Stimulated activated naive B cell treated with anti-CD40 and anti-IgM and Interleukin-4, amounts not matched to agents 10 μg/mL and 1 μg/mL and 100 μg/mL, for 72 hours (primary cell): ENCODE measurements at regions not wholly inside any gene's neighbourhood (a gene's known extent, or its start where the extent isn't known, plus 50 kb on each side); places are given as distances from the start of the nearest gene placed in this dataset.
"Not testable (repeated sequence)": the region's sequence is repeated elsewhere in the genome, so short reads cannot be mapped to it uniquely, and the experiment has no call there.

Experiments used
- ATAC-seq, 2 donors: fragments of 150-1000 bp; cut with Tn5 transposase; replicated peaks; 2 replicates each; pipeline ENCODE4 v1.10.0; 2021; ENCODE audit warnings: moderate library complexity in 1 of 2
- DNase-seq: peaks from one replicate; pipeline ENCODE4 v3.0.0; 2021
- H3K27ac Mint-ChIP-seq: one replicate; pipeline ENCODE4 v1.8.0; 2022; ENCODE audit warnings: mild to moderate bottlenecking, mixed read lengths
- H3K27me3 Mint-ChIP-seq, 2 donors: one replicate each; pipeline ENCODE4 v1.8.0; 2022; ENCODE audit warnings: mixed read lengths in 2 of 2
- H3K36me3 Mint-ChIP-seq, 2 donors: one replicate each; pipeline ENCODE4 v1.8.0; 2022; ENCODE audit warnings: mixed read lengths in 2 of 2, mild to moderate bottlenecking in 1 of 2
- H3K4me1 Mint-ChIP-seq, 2 donors: one replicate each; pipeline ENCODE4 v1.8.0; 2022; ENCODE audit warnings: mixed read lengths in 2 of 2, mild to moderate bottlenecking in 1 of 2
- H3K4me3 Mint-ChIP-seq, 2 donors: one replicate each; pipeline ENCODE4 v1.8.0; 2022; ENCODE audit warnings: mild to moderate bottlenecking in 2 of 2, mixed read lengths in 2 of 2, moderate library complexity in 1 of 2
- H3K9me3 Mint-ChIP-seq, 2 donors: one replicate each; pipeline ENCODE4 v1.8.0; 2022; ENCODE audit warnings: mixed read lengths in 2 of 2, mild to moderate bottlenecking in 1 of 2

- Mint-ChIP-seq H3K27ac (no peak overlapping the region), H3K36me3 (no peaks in the 10 kb centered on the region), H3K4me1 (no peaks in the 10 kb centered on the region), H3K4me3 (no peak overlapping the region), H3K9me3 (no peaks in the 10 kb centered on the region), H3K27me3 (peaks cover 4 to 5% of the 10 kb centered on the region in 2 donors)
- ATAC-seq (no peak), DNase-seq (no peak)
Observed at GRCh38 chr3:194955546-194955945, 269.9 kb downstream of the FAM43A start.

GRCh38 chr3:194955979-194956696 is 270.5 kb downstream of the FAM43A start:
- ATAC-seq (no peak), DNase-seq (no peak)
- Mint-ChIP-seq H3K27ac (no peak overlapping the region), H3K4me3 (no peak overlapping the region), H3K27me3 (peaks cover 4 to 5% of the 10 kb centered on the region in 2 donors), H3K4me1 (no peaks in the 10 kb centered on the region), H3K9me3 (no peaks in the 10 kb centered on the region), H3K36me3 (no peaks in the 10 kb centered on the region)

- Mint-ChIP-seq H3K27ac (no peak overlapping the region), H3K4me3 (no peak overlapping the region), H3K4me1 (no peaks in the 10 kb centered on the region), H3K9me3 (no peaks in the 10 kb centered on the region), H3K27me3 (peaks cover 4 to 5% of the 10 kb centered on the region in 2 donors), H3K36me3 (no peaks in the 10 kb centered on the region)
- no peak for DNase-seq
- no peak for ATAC-seq
Observed at GRCh38 chr3:194956697-194957396, 271.2 kb downstream of the FAM43A start.

GRCh38 chr3:194957743-194958240 is 272.1 kb downstream of the FAM43A start:
- ATAC-seq (no peak), DNase-seq (no peak)
- H3K4me1 Mint-ChIP-seq = no peaks in the 10 kb centered on the region
- H3K27ac Mint-ChIP-seq = no peak overlapping the region
- no peaks in the 10 kb centered on the region for H3K9me3 Mint-ChIP-seq
- peaks cover 4 to 5% of the 10 kb centered on the region in 2 donors for H3K27me3 Mint-ChIP-seq
- H3K4me3 Mint-ChIP-seq = no peak overlapping the region
- no peaks in the 10 kb centered on the region for H3K36me3 Mint-ChIP-seq

- Mint-ChIP-seq H3K27me3 (peaks cover 4 to 5% of the 10 kb centered on the region in 2 donors), H3K36me3 (no peaks in the 10 kb centered on the region), H3K4me3 (no peak overlapping the region), H3K4me1 (no peaks in the 10 kb centered on the region), H3K9me3 (no peaks in the 10 kb centered on the region), H3K27ac (no peak overlapping the region)
- ATAC-seq = no peak
- no peak for DNase-seq
Observed at GRCh38 chr3:194959217-194959616, 273.5 kb downstream of the FAM43A start.

GRCh38 chr3:194959666-194960065 is 274.0 kb downstream of the FAM43A start:
- not testable (repeated sequence) for H3K4me3 Mint-ChIP-seq, DNase-seq, H3K27ac Mint-ChIP-seq, H3K36me3 Mint-ChIP-seq, H3K27me3 Mint-ChIP-seq, ATAC-seq, H3K9me3 Mint-ChIP-seq, H3K4me1 Mint-ChIP-seq

- Mint-ChIP-seq H3K27ac (no peak overlapping the region), H3K27me3 (peaks cover 4 to 5% of the 10 kb centered on the region in 2 donors), H3K36me3 (no peaks in the 10 kb centered on the region), H3K4me1 (no peaks in the 10 kb centered on the region), H3K4me3 (no peak overlapping the region), H3K9me3 (no peaks in the 10 kb centered on the region)
- ATAC-seq (no peak), DNase-seq (no peak)
Observed at GRCh38 chr3:194960446-194961032, 274.9 kb downstream of the FAM43A start.

GRCh38 chr3:194961149-194961548 is 275.5 kb downstream of the FAM43A start:
- ATAC-seq = no peak
- no peak overlapping the region for H3K4me3 Mint-ChIP-seq
- peaks cover 4 to 5% of the 10 kb centered on the region in 2 donors for H3K27me3 Mint-ChIP-seq
- no peak for DNase-seq
- H3K27ac Mint-ChIP-seq = no peak overlapping the region
- H3K4me1 Mint-ChIP-seq = no peaks in the 10 kb centered on the region
- no peaks in the 10 kb centered on the region for H3K36me3 Mint-ChIP-seq
- no peaks in the 10 kb centered on the region for H3K9me3 Mint-ChIP-seq

GRCh38 chr3:194961571-194961970 is 275.9 kb downstream of the FAM43A start:
- no peak overlapping the region for H3K4me3 Mint-ChIP-seq
- no peaks in the 10 kb centered on the region for H3K9me3 Mint-ChIP-seq
- no peaks in the 10 kb centered on the region for H3K4me1 Mint-ChIP-seq
- no peak overlapping the region for H3K27ac Mint-ChIP-seq
- H3K36me3 Mint-ChIP-seq = no peaks in the 10 kb centered on the region
- H3K27me3 Mint-ChIP-seq = peaks cover 4 to 5% of the 10 kb centered on the region in 2 donors
- DNase-seq (no peak), ATAC-seq (no peak)

- Mint-ChIP-seq H3K9me3 (no peaks in the 10 kb centered on the region), H3K27ac (no peak overlapping the region), H3K27me3 (peaks cover 8 to 10% of the 10 kb centered on the region in 2 donors)
Observed at GRCh38 chr3:194962056-194962455, 276.4 kb downstream of the FAM43A start.

GRCh38 chr3:194964809-194965208 is 279.1 kb downstream of the FAM43A start:
- ATAC-seq (no peak), DNase-seq (no peak)
- Mint-ChIP-seq H3K36me3 (no peaks in the 10 kb centered on the region), H3K27me3 (peaks cover 10 to 12% of the 10 kb centered on the region in 2 donors), H3K4me3 (no peak overlapping the region), H3K27ac (no peak overlapping the region), H3K4me1 (no peaks in the 10 kb centered on the region), H3K9me3 (no peaks in the 10 kb centered on the region)

More at GRCh38 chr3:194962056-194962455, 276.4 kb downstream of the FAM43A start:
- Mint-ChIP-seq H3K4me1 (no peaks in the 10 kb centered on the region), H3K36me3 (no peaks in the 10 kb centered on the region), H3K4me3 (no peak overlapping the region)
- DNase-seq (no peak), ATAC-seq (no peak)

GRCh38 chr3:194967151-194968117 is 281.8 kb downstream of the FAM43A start:
- H3K4me3 Mint-ChIP-seq = no peak overlapping the region
- no peaks in the 10 kb centered on the region for H3K9me3 Mint-ChIP-seq
- peaks cover 10 to 12% of the 10 kb centered on the region in 2 donors for H3K27me3 Mint-ChIP-seq
- H3K36me3 Mint-ChIP-seq = no peaks in the 10 kb centered on the region
- DNase-seq (no peak), ATAC-seq (no peak)
- no peak overlapping the region for H3K27ac Mint-ChIP-seq
- no peaks in the 10 kb centered on the region for H3K4me1 Mint-ChIP-seq

GRCh38 chr3:194970066-194970465 is 284.4 kb downstream of the FAM43A start:
- ATAC-seq (no peak), DNase-seq (no peak)
- peaks cover 4 to 5% of the 10 kb centered on the region in 2 donors for H3K4me1 Mint-ChIP-seq
- no peak overlapping the region for H3K4me3 Mint-ChIP-seq
- H3K27me3 Mint-ChIP-seq = peaks cover 12 to 13% of the 10 kb centered on the region in 2 donors
- no peak overlapping the region for H3K27ac Mint-ChIP-seq
- no peaks in the 10 kb centered on the region for H3K9me3 Mint-ChIP-seq
- no peaks in the 10 kb centered on the region for H3K36me3 Mint-ChIP-seq

- peaks cover 12 to 13% of the 10 kb centered on the region in 2 donors for H3K27me3 Mint-ChIP-seq
- no peak overlapping the region for H3K27ac Mint-ChIP-seq
- no peaks in the 10 kb centered on the region for H3K36me3 Mint-ChIP-seq
- H3K4me1 Mint-ChIP-seq = peaks cover 13 to 14% of the 10 kb centered on the region in 2 donors
- H3K4me3 Mint-ChIP-seq = no peak overlapping the region
- ATAC-seq (no peak), DNase-seq (no peak)
- H3K9me3 Mint-ChIP-seq = no peaks in the 10 kb centered on the region
Observed at GRCh38 chr3:194971009-194971408, 285.3 kb downstream of the FAM43A start.
